Caco-2 (cell line): ENCODE measurements at regions not wholly inside any gene's neighbourhood (a gene's known extent, or its start where the extent isn't known, plus 50 kb on each side); places are given as distances from the start of the nearest gene placed in this dataset.

Experiments
- BruUV-seq: library from RNA; stranded (reverse); fragments of 400-500 nt; replicated peaks from 2 replicates; lab custom pipeline; 2021; lab: Mats Ljungman, UMichigan
- CTCF ChIA-PET: fragments of 300-600 bp; sonication (Branson Sonifier 250); formaldehyde crosslinking; loops from one replicate; lab custom pipeline; 2022; ENCODE audit warnings: antibody characterized with exemption; lab: Charles Lee
- POLR2A ChIA-PET: fragments of 300-600 bp; sonication (Branson Sonifier 250); formaldehyde crosslinking; loops from one replicate; lab custom pipeline; 2022; ENCODE audit warnings: antibody characterized with exemption; lab: Charles Lee
- DNase-seq, 2 experiments: peaks; one replicate each; pipeline versions ENCODE4 v3.0.0 to v3.0.0-alpha.2; 2020 to 2022
- H3K27me3 ChIP-seq: replicated peaks from 2 replicates; pipeline ENCODE4 v1.6.0; 2011; ENCODE audit warnings: low read length; ENCODE audit not compliant: control insufficient read depth, insufficient read depth
- H3K36me3 ChIP-seq: 2 replicates; pipeline ENCODE4 v1.5.1; 2011; ENCODE audit warnings: low read length; ENCODE audit not compliant: control insufficient read depth, insufficient read depth
- H3K4me1 ChIP-seq: fragments of 250-450 bp; sonication (Bioruptor Pico); 2 replicates; pipeline ENCODE4 v1.5.1; 2020; ENCODE audit warnings: mild to moderate bottlenecking
- H3K4me3 ChIP-seq: 2 replicates; pipeline ENCODE4 v1.5.1; 2011; ENCODE audit warnings: low read depth, mild to moderate bottlenecking, control low read depth, low read length
- H3K9me3 ChIP-seq: fragments of 250-450 bp; sonication (Bioruptor Pico); 2 replicates; pipeline ENCODE4 v1.5.1; 2020; ENCODE audit warnings: mild to moderate bottlenecking, moderate library complexity
- H3K27ac Mint-ChIP-seq: one replicate; pipeline ENCODE4 v1.8.0; 2022; ENCODE audit warnings: mixed read lengths; ENCODE audit not compliant: unreplicated experiment
- H3K27me3 Mint-ChIP-seq: one replicate; pipeline ENCODE4 v1.8.0; 2022; ENCODE audit warnings: mixed read lengths; ENCODE audit not compliant: insufficient read depth, unreplicated experiment
- H3K36me3 Mint-ChIP-seq: one replicate; pipeline ENCODE4 v1.8.0; 2022; ENCODE audit warnings: mild to moderate bottlenecking, mixed read lengths; ENCODE audit not compliant: insufficient read depth, unreplicated experiment
- H3K4me1 Mint-ChIP-seq: one replicate; pipeline ENCODE4 v1.8.0; 2022; ENCODE audit warnings: low read depth, mixed read lengths; ENCODE audit not compliant: unreplicated experiment
- H3K4me3 Mint-ChIP-seq: one replicate; pipeline ENCODE4 v1.8.0; 2022; ENCODE audit warnings: mild to moderate bottlenecking, moderate library complexity, mixed read lengths; ENCODE audit not compliant: unreplicated experiment
- H3K9me3 Mint-ChIP-seq: one replicate; pipeline ENCODE4 v1.8.0; 2022; ENCODE audit warnings: mixed read lengths; ENCODE audit not compliant: unreplicated experiment
- intact Hi-C: fragments of 100-400 bp; cut with micrococcal nuclease; formaldehyde crosslinking; loops from one replicate; pipeline ENCODE4 v1.10.0; 2022; ENCODE audit not compliant: unreplicated experiment
- TF ChIP-seq, protein P1 (sequence below), 2 experiments: fragments of 200-600 bp in 1 of 2; IDR thresholded peaks; 1 replicate in 1 of 2; 2 replicates in 1 of 2; pipeline versions ENCODE4 v1.5.1 to v1.8.0; 2011 to 2022; ENCODE audit warnings: antibody characterized with exemption in 1 of 2, control low read depth in 1 of 2, inconsistent platforms in 1 of 2, low read depth in 1 of 2, low read length in 1 of 2, mild to moderate bottlenecking in 1 of 2, moderate library complexity in 1 of 2; ENCODE audit not compliant: insufficient read depth in 1 of 2, severe bottlenecking in 1 of 2, unreplicated experiment in 1 of 2

DNA sequence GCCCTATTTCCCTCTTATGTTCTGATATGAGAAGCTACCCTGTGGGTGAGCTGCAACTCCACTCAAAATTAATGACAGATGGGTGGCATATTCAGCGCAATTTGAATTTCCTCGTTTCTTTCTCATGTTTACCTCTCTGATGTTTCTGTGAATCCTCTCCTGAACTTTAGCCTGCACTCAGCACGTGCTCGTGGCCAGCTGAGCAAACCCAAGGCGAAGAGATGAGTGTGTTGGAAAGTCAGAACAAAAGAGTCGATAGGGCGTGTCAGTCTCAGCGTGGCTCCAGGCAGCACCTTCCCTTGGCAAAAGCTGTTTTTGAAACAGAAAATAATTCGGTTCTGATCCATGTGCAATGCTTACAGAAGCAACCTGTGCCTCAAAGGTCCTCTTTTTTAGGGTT is 226.1 kb upstream of the GMDS start:
- BruUV-seq: no TSS peak

DNA sequence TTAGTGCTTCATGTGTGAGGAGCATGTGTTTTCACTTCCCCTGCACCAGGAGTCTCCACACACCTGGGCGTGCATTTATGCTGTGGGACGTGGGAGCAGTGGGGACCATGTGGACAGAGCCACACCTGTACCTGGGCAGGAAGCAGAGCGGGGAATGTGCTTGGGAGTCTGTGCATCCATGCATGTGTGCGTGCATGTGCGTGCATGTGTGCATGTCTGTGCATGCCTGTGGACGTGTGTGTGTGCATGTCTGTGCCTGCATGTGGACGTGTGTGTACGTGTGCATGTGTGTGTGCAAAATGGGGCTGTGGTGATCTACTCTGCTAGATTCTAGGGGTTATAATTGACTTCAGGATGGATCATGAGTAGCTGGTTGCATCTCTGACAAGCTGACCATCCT is 224.0 kb upstream of the GMDS start:
- Histone ChIP-seq H3K27me3 (no peaks in the 10 kb centered on the region), H3K36me3 (no peaks in the 10 kb centered on the region), H3K4me3 (no peak overlapping the region), H3K9me3 (no peaks in the 10 kb centered on the region), H3K4me1 (no peaks in the 10 kb centered on the region; the same call in 1 of the 2 replicates)
- BruUV-seq: no TSS peak
- no peak overlapping the region for H3K4me3 Mint-ChIP-seq
- intact Hi-C loops: no loop called here
- CTCF ChIA-PET: no interaction called here
- H3K27ac Mint-ChIP-seq: no peak overlapping the region
- no peak for DNase-seq
- H3K27me3 Mint-ChIP-seq: no peaks in the 10 kb centered on the region
- POLR2A ChIA-PET: no interaction called here
- no peaks in the 10 kb centered on the region for H3K9me3 Mint-ChIP-seq
- no peaks in the 10 kb centered on the region for H3K4me1 Mint-ChIP-seq
- TF ChIP-seq, protein P1, sequence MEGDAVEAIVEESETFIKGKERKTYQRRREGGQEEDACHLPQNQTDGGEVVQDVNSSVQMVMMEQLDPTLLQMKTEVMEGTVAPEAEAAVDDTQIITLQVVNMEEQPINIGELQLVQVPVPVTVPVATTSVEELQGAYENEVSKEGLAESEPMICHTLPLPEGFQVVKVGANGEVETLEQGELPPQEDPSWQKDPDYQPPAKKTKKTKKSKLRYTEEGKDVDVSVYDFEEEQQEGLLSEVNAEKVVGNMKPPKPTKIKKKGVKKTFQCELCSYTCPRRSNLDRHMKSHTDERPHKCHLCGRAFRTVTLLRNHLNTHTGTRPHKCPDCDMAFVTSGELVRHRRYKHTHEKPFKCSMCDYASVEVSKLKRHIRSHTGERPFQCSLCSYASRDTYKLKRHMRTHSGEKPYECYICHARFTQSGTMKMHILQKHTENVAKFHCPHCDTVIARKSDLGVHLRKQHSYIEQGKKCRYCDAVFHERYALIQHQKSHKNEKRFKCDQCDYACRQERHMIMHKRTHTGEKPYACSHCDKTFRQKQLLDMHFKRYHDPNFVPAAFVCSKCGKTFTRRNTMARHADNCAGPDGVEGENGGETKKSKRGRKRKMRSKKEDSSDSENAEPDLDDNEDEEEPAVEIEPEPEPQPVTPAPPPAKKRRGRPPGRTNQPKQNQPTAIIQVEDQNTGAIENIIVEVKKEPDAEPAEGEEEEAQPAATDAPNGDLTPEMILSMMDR (IDR thresholded peaks at IDR 0.05; ENCODE audit: insufficient read depth in 1 of 2, low read depth in 1 of 2, low read length in 1 of 2, severe bottlenecking in 1 of 2, unreplicated experiment in 1 of 2): no peak
- H3K36me3 Mint-ChIP-seq: no peaks in the 10 kb centered on the region

More for the DNA sequence above, 226.1 kb upstream of the GMDS start:
- 0 out of 2 replicates have a peak, but pooled peaks cover 2% of the 10 kb centered on the region for H3K9me3 ChIP-seq
- H3K4me3 ChIP-seq: no peak overlapping the region
- ChIA-PET POLR2A (interaction anchor here (0.6 kb wide), 1 partner anchor 1031 kb away, joined by 4 read pairs; no protein-coding TSS in a partner anchor), CTCF (no interaction called here)
- peaks cover 7% of the 10 kb centered on the region for H3K4me1 ChIP-seq
- H3K27ac Mint-ChIP-seq: no peak overlapping the region
- no peak for DNase-seq
- H3K4me3 Mint-ChIP-seq: no peak overlapping the region
- no peaks in the 10 kb centered on the region for H3K9me3 Mint-ChIP-seq
- H3K4me1 Mint-ChIP-seq: peaks cover 6% of the 10 kb centered on the region
- peaks cover 3% of the 10 kb centered on the region for H3K36me3 Mint-ChIP-seq
- TF ChIP-seq, protein P1 (IDR thresholded peaks at IDR 0.05; ENCODE audit: insufficient read depth in 1 of 2, low read depth in 1 of 2, low read length in 1 of 2, severe bottlenecking in 1 of 2, unreplicated experiment in 1 of 2): no peak
- no peaks in the 10 kb centered on the region for H3K36me3 ChIP-seq
- no peaks in the 10 kb centered on the region for H3K27me3 Mint-ChIP-seq
- no peaks in the 10 kb centered on the region for H3K27me3 ChIP-seq
- intact Hi-C loops: no loop called here

DNA sequence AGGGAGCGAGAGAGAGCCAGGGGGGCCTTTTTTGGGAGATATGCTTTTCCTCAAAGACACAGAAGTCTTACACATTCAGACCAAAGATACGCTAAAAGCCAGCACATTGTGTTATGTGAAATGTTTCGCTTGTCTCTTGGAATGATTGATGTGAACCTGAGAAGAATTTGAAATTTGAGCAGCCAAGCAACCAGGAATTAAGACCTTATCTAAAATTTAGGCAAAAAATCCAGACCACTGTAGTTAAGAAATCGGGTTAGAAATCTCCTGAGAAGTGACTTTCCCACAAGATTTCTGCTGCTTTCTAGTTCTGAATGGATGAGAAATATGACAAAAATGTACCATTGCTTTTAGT is 223.2 kb upstream of the GMDS start:
- H3K4me1 ChIP-seq: no peaks in the 10 kb centered on the region; the same call in 1 of the 2 replicates
- Mint-ChIP-seq H3K36me3 (no peaks in the 10 kb centered on the region), H3K27ac (no peak overlapping the region), H3K4me1 (no peaks in the 10 kb centered on the region), H3K9me3 (no peaks in the 10 kb centered on the region), H3K4me3 (no peak overlapping the region), H3K27me3 (no peaks in the 10 kb centered on the region)
- no TSS peak for BruUV-seq
- intact Hi-C loops: no loop called here
- H3K4me3 ChIP-seq: no peak overlapping the region
- no peaks in the 10 kb centered on the region for H3K27me3 ChIP-seq
- DNase-seq: no peak
- H3K36me3 ChIP-seq: no peaks in the 10 kb centered on the region
- no peaks in the 10 kb centered on the region for H3K9me3 ChIP-seq
- ChIA-PET CTCF (no interaction called here), POLR2A (no interaction called here)
- TF ChIP-seq, protein P1 (IDR thresholded peaks at IDR 0.05; ENCODE audit: insufficient read depth in 1 of 2, low read depth in 1 of 2, low read length in 1 of 2, severe bottlenecking in 1 of 2, unreplicated experiment in 1 of 2): no peak
